ENCODE measurements at regions not wholly inside any gene's neighbourhood (a gene's known extent, or its start where the extent isn't known, plus 50 kb on each side); places are given as distances from the start of the nearest gene placed in this dataset.

GRCh38 chr1:61604684-61605083 lies 120.3 kb downstream of the TM2D1 start (continued):
- TF ChIP-seq TIGD3 (CRISPR knock-in tag; IDR thresholded peaks at IDR 0.05; ENCODE audit: borderline replicate concordance): no peak
- no peak for TF ChIP-seq KAT8 (CRISPR knock-in tag; IDR thresholded peaks at IDR 0.05)
- TF ChIP-seq MLXIP (CRISPR knock-in tag; IDR thresholded peaks at IDR 0.05; ENCODE audit: borderline replicate concordance): no peak
- no peak for TF ChIP-seq GMEB1 (CRISPR knock-in tag; IDR thresholded peaks at IDR 0.05; ENCODE audit: borderline replicate concordance)
- no peak for TF ChIP-seq KDM1A (CRISPR knock-in tag; IDR thresholded peaks at IDR 0.05)
- no peak for TF ChIP-seq RNF2 (conservative IDR thresholded peaks at IDR 0.05; ENCODE audit: low read depth)
- TF ChIP-seq ZNF510 (CRISPR knock-in tag; IDR thresholded peaks at IDR 0.05; ENCODE audit: low read depth): no peak

- ATAC-seq (no peak), DNase-seq (ENCODE audit: low spot score) (no peak), FAIRE-seq (no peak)
- H4K20me1 ChIP-seq (ENCODE audit: insufficient read depth, low read length): no peaks in the 10 kb centered on the region
- intact Hi-C loops (cut with micrococcal nuclease; ENCODE audit: unreplicated experiment) (no loop called here), in situ Hi-C loops (cut with HindIII; ENCODE audit: extremely low pct_ligation_motif_present, low pct_unique_long_range_greater_than_20kb) (no loop called here)
- no peak overlapping the region for H3K4me3 ChIP-seq (replicated peaks in 1 of 3; ENCODE audit: insufficient read depth in 1 of 3, low read depth in 2 of 3, low read length in 3 of 3)
- H3K9ac ChIP-seq (ENCODE audit: insufficient read depth, low read depth, low read length): no peak overlapping the region
- peaks cover 0 to 20% of the 10 kb centered on the region in 2 experiments; a peak in 2 of 5 replicates for H3K27me3 ChIP-seq (ENCODE audit: control insufficient read depth in 1 of 2, insufficient read depth in 2 of 2, low read length in 2 of 2)
- POLR2A ChIA-PET: no interaction called here
- H3K4me1 ChIP-seq (ENCODE audit: insufficient read depth, low read length): no peaks in the 10 kb centered on the region
- WGBS (ENCODE audit: low lambda C conversion rate): 60% methylated on average over 4 of the region's 4 CpGs
- H3K36me3 ChIP-seq (replicated peaks in 1 of 2; ENCODE audit: control insufficient read depth in 1 of 2, insufficient read depth in 2 of 2, low read length in 2 of 2): no peaks in the 10 kb centered on the region
- H3K27ac ChIP-seq (ENCODE audit: extremely low read length, insufficient read depth, low read length): no peak overlapping the region
- no TSS peak for BruUV-seq (replicated peaks)
- H2AFZ ChIP-seq (ENCODE audit: low read length): no peak overlapping the region
- no peaks in the 10 kb centered on the region for H3K9me3 ChIP-seq (ENCODE audit: low read length)
- no peaks in the 10 kb centered on the region for H3K79me2 ChIP-seq (ENCODE audit: insufficient read depth, low read length)
- CTCF ChIA-PET (ENCODE audit: low intra/inter-chr PET ratio, low total read pairs): no interaction called here
- no peak overlapping the region for H3K4me2 ChIP-seq (ENCODE audit: low read depth, low read length)
- no peak for TF ChIP-seq HOMEZ (CRISPR knock-in tag; IDR thresholded peaks at IDR 0.05; ENCODE audit: low read depth)
- no peak for TF ChIP-seq TAF1 (CRISPR knock-in tag; IDR thresholded peaks at IDR 0.05)
- no peak for TF ChIP-seq THAP9 (CRISPR knock-in tag; IDR thresholded peaks at IDR 0.05; ENCODE audit: borderline replicate concordance)
- no peak for TF ChIP-seq CBX2 (IDR thresholded peaks at IDR 0.05; ENCODE audit: low read depth, low read length)
- no peak for TF ChIP-seq CBX2 (CRISPR knock-in tag; IDR thresholded peaks at IDR 0.05; ENCODE audit: low read depth)
- no peak for TF ChIP-seq MATR3 (CRISPR knock-in tag; IDR thresholded peaks at IDR 0.05)
- no peak for TF ChIP-seq RELA (CRISPR knock-in tag; IDR thresholded peaks at IDR 0.05)
- no peak for TF ChIP-seq ZFP36L1 (CRISPR knock-in tag; IDR thresholded peaks at IDR 0.05)
These were observed 120.7 kb downstream of the TM2D1 start for GRCh38 chr1:61604261-61604660.

All from HepG2 (cell line).